Osteocyte (in vitro differentiated cells): ENCODE measurements at regions not wholly inside any gene's neighbourhood (a gene's known extent, or its start where the extent isn't known, plus 50 kb on each side); places are given as distances from the start of the nearest gene placed in this dataset.

ENCODE experiments used
- DNase-seq: peaks from one replicate; pipeline ENCODE4 v3.0.0; 2021; ENCODE audit warnings: mixed read lengths; ENCODE audit not compliant: unreplicated experiment; ENCODE audit errors: extremely low spot score
- H3K27ac Mint-ChIP-seq: one replicate; pipeline ENCODE4 v1.8.0; 2021; ENCODE audit warnings: mild to moderate bottlenecking, mixed read lengths; ENCODE audit not compliant: unreplicated experiment
- H3K27me3 Mint-ChIP-seq: one replicate; pipeline ENCODE4 v1.8.0; 2021; ENCODE audit warnings: mixed read lengths; ENCODE audit not compliant: unreplicated experiment
- H3K36me3 Mint-ChIP-seq: one replicate; pipeline ENCODE4 v1.8.0; 2021; ENCODE audit warnings: mixed read lengths; ENCODE audit not compliant: unreplicated experiment
- H3K4me1 Mint-ChIP-seq: one replicate; pipeline ENCODE4 v1.8.0; 2021; ENCODE audit warnings: mixed read lengths; ENCODE audit not compliant: unreplicated experiment
- H3K4me3 Mint-ChIP-seq: one replicate; pipeline ENCODE4 v1.8.0; 2021; ENCODE audit warnings: mild to moderate bottlenecking, moderate library complexity, mixed read lengths; ENCODE audit not compliant: unreplicated experiment
- H3K9me3 Mint-ChIP-seq: one replicate; pipeline ENCODE4 v1.8.0; 2021; ENCODE audit warnings: mixed read lengths; ENCODE audit not compliant: unreplicated experiment
- CTCF ChIP-seq: fragments of 200-600 bp; sonication (generic); IDR thresholded peaks from 2 replicates; pipeline ENCODE4 v1.5.0; 2021; ENCODE audit warnings: antibody characterized with exemption, mild to moderate bottlenecking, moderate library complexity

DNA sequence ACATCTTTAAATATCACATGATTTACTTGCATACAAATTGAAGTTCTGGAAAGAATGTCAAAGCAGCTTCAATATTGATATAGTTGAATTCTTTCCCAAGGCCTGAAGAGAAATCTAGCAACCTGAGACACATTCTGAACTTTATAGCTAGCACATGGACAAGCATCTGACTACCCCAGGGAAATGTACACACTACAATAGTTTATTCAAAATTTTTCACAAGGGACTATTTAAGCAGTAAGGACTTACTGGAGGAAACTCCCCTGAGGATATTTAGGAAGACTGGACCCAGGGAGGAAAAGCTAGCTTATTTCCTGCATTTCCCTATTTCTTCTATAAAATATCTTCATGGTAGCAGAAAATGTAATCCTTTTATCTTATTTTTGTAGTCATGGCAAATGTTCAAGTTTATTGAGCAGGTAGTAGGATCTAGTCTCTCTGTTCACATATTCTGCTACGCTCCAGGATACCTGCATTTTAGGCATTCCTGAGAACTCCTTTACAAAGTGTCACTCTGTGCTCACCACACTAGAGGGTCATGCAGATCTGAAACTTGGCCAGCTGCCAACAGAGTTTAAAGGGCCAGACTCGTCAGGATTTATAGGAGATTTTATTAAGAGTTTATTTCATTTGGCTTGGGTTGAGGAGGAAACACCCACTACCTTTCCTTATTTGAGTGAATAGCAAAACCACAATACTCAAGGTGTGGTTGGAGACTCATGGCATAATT, 348.4 kb upstream of the FTMT start:
- DNase-seq, result no peak
- no peak overlapping the region for H3K27ac Mint-ChIP-seq
- H3K4me3 Mint-ChIP-seq, result no peak overlapping the region
- H3K9me3 Mint-ChIP-seq, result no peaks in the 10 kb centered on the region
- H3K36me3 Mint-ChIP-seq, result no peaks in the 10 kb centered on the region
- no peaks in the 10 kb centered on the region for H3K27me3 Mint-ChIP-seq
- TF ChIP-seq CTCF, result no peak
- H3K4me1 Mint-ChIP-seq, result peaks cover 10% of the 10 kb centered on the region

GRCh38 chr5:121516997-121517396, 334.7 kb upstream of the FTMT start:
- H3K4me3 Mint-ChIP-seq, result no peak overlapping the region
- peaks cover 2% of the 10 kb centered on the region for H3K4me1 Mint-ChIP-seq
- H3K27ac Mint-ChIP-seq, result no peak overlapping the region
- no peaks in the 10 kb centered on the region for H3K9me3 Mint-ChIP-seq
- TF ChIP-seq CTCF, result no peak
- no peak for DNase-seq
- no peaks in the 10 kb centered on the region for H3K36me3 Mint-ChIP-seq
- H3K27me3 Mint-ChIP-seq, result no peaks in the 10 kb centered on the region

GRCh38 chr5:121525706-121526105, 326.0 kb upstream of the FTMT start:
- no peak for TF ChIP-seq CTCF
- H3K27ac Mint-ChIP-seq, result no peak overlapping the region
- no peak overlapping the region for H3K4me3 Mint-ChIP-seq
- no peak for DNase-seq
- H3K4me1 Mint-ChIP-seq, result no peaks in the 10 kb centered on the region
- H3K9me3 Mint-ChIP-seq, result peaks cover 10% of the 10 kb centered on the region
- no peaks in the 10 kb centered on the region for H3K27me3 Mint-ChIP-seq
- no peaks in the 10 kb centered on the region for H3K36me3 Mint-ChIP-seq

GRCh38 chr5:121526908-121527307, 324.8 kb upstream of the FTMT start:
- Mint-ChIP-seq H3K4me3 (no peak overlapping the region), H3K9me3 (peaks cover 10% of the 10 kb centered on the region), H3K27me3 (no peaks in the 10 kb centered on the region), H3K4me1 (no peaks in the 10 kb centered on the region), H3K36me3 (no peaks in the 10 kb centered on the region), H3K27ac (no peak overlapping the region)
- no peak for TF ChIP-seq CTCF
- no peak for DNase-seq

DNA sequence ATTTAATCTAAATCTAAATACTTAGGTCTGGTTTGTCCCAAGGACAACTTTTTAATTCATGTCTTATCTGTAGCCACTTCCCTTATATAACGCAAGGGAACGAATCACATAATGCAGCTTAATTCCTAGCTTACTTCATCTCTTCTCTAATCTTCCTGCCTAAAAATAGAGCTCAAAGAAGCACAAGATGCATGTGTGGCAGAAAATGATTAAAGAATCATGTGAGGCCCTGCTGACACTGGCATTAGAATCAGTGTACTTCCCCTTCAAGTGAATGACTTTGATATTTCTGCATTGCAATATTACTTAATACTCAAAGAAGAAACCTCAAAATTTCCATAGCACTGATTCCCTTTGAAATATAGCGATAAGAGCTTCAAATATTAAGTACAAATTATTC, 317.9 kb upstream of the FTMT start:
- Mint-ChIP-seq H3K27me3 (peaks cover 14% of the 10 kb centered on the region), H3K36me3 (no peaks in the 10 kb centered on the region), H3K27ac (no peak overlapping the region), H3K4me1 (no peaks in the 10 kb centered on the region), H3K4me3 (no peak overlapping the region), H3K9me3 (no peaks in the 10 kb centered on the region)
- no peak for TF ChIP-seq CTCF
- no peak for DNase-seq
